Nucleus accumbens (tissue), 56 donors: ENCODE measurements at regions not wholly inside any gene's neighbourhood (a gene's known extent, or its start where the extent isn't known, plus 50 kb on each side); places are given as distances from the start of the nearest gene placed in this dataset.
"Not testable (repeated sequence)": the region's sequence is repeated elsewhere in the genome, so short reads cannot be mapped to it uniquely, and the experiment has no call there.

Experiments
- DNase-seq, 56 donors: peaks; one replicate each; lab custom pipeline; 2025; lab: John Stamatoyannopoulos, UW

DNA sequence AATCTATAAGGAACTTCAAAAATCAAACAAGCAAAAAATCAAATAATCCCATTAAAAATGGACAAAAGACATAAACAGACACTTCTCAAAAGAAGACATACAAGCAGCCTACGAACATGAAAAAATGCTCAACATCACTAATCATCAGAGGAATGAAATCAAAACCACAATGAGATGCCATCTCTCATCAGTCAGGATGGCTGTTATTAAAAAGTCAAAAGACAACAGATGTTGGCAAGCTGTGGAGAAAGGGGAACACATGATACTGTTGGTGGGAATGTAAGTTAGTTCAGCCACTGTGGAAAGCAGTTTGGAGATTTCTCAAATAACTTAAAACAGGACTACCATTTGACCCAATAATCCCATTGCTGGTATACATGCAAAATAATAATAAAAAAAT, 226.4 kb downstream of the S1PR1 start:
- DNase-seq: no peak

DNA sequence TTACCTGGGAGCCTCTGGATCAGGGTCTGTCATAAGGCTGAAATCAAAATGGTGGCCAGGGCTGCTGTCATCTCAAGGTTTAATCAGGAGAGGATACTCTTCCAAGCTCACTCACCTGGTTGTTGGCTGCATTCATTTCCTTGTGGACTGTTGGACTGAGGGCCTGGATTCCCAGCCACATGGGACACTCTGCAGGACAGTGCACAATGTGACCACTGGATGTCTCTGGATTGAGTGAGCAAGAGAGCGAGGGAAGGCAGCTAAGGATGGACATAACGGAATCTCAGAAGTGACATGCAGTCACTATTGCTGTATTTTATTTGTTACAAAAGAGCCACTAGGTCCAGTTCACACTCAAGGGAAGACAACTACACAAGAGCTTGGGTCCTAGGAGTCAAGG, 229.1 kb downstream of the S1PR1 start:
- no peak for DNase-seq

DNA sequence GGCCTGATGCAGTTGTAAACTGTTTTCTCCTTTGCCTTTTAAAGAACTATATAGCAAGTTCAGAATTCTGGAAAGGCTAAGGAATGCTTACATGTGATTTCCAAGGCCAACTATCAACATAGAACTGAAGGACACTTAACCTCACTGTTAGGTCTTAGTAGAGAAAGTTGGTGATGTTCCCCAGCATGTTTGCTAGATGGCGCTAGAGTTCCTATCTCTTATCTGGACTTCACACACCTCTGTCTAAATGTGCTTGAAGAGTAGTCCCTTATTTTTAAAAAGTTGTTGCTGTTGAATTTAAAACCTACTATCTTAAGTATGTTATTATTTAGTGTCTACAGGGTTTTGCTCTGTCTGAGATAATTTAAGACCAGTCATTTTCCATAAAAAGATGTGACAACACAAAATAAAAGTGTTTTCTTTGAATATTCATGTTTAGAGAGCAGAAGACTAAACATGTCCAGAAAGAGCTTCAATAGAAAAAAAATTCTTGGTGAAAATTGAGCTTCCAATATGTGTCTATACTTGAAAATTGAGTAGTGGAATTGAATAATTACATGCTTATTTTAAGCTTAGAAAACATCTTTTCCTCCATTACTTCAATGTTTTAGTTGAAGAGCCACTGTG, 237.3 kb downstream of the S1PR1 start:
- DNase-seq: no peak

DNA sequence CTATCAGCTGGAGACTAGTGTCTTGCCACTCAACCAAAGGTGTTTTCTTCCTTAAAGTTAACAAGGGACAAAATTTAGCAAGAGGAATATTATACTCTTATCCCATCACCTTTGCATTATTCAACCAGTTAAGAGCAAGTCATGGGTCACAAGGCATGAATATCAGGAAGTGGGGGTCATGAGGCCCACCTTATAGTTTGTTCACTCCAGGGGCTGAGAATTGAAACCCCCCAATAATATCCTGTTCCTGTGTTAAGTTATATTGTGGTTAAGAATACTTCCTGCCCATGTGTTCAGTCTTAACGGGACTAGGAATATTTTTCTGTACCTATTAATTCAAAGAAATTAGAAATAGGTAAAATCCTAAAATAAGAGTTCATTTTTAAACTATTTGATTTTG, 239.7 kb downstream of the S1PR1 start:
- no peak for DNase-seq

DNA sequence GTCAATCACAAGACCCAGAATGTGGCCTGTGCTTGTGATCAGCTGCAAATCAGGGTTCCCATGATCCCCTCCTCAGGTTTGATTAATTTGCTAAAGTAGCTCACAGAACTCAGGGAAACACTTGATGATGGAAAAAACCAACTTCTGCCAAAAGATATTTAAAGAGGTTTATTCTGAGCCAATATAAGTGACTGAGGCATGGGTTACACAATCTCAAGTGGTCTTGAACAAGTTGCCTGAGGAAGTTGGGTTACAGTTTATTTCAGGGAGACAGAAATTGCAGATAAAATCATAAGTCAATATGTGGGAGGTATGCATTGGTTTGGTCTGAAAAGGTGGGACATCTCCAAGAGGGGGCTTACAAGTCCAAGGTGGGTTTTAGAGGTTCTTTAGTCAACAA, 243.1 kb downstream of the S1PR1 start:
- no peak for DNase-seq

DNA sequence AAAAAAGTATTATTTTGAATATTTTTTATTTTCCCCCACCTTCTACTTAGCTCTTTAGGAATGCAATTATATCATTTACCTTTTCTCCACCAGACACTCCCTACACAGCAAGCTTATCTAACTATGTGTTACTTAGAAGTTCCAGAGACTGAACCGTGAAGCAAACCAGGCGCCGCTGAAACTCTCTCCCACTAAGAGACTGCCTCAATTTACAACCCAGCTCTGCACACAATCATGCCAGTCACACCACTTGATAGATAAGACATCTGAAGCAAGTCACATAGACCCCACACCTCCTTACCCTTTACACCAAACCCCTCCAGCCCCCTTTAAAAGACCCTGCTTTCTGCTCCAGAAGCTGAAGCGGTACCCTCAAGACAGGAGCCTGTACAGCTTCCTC, 245.5 kb downstream of the S1PR1 start:
- DNase-seq: no peak

DNA sequence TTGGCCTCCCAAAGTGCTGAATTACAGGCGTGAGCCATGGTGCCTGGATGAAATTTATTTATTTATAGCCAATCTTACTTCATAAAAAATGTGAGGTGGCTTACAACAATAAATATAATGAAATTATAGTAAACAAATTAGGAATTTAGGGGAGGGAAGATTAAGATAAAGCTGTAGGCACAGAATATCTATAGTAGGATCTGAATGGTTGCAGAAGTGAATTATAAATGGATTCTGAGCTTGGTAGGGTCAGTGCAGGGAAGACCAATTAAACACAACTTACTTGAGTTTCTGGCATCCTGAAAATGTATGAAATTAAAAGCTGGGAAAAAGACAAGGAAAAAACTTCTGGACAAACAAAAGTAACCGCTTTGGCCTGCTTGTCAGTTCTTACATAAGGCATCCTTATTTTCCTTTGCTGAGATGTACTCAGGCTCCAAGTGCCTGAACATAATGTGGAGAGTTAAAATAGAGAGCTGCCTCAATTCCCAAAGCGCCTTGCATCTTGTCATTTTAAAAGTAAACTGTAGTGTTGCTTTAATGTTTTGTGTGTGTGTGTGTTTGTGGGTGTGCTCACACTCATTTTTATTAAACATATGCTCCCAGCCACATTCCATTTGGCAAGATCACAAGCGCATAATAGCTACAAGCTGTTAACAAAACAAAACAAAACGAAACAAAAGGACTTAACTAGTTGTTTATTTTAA, 247.3 kb downstream of the S1PR1 start:
- no peak for DNase-seq

DNA sequence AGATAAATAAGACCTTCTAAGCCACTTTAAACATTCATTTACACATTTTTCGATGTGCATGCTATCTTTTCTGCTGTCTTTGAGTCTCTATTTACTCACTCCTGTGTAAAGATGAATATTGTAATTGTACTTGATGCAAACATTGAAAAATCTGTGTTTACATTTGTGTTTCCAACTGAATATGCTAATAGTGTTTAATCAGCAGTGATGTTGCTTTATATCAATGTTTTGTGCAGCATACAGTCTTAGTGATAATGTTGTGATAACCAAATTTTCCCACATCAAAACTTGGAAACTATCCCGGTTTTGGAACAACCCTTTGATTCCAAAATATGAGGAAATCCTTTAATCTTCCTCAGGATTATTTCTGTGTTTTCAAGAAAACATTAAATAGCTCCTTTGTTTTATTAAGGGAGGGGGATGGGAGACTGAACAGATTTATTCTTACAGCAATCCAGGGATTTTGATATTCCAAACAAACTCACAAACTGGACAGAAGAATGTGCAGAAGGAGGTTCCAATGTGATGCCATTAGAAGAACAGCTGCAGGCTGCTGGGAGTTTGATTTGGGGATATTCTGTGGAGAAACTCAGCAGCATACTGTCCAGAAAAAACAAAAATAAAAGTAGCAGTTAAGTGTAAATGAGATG, 248.0 kb downstream of the S1PR1 start:
- DNase-seq: no peak

DNA sequence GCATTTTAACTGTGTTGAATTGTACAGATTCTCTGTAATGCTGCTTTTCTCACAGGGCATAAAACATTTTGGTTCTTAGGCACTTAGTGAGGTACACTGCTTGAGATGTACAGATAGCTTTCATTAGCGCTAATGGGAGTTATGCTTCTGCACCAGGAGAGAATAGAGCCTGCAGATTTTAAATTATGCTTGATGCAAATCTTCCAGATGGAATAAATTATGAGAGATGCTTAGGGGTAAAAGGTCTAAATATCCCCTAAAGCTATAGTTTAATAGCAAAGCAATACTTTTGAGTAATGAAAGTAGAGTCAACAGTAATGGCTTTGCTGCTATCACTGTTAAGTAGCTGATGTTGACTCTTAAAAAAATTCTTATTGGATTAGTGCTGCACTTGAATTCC, 248.9 kb downstream of the S1PR1 start:
- DNase-seq: no peak

DNA sequence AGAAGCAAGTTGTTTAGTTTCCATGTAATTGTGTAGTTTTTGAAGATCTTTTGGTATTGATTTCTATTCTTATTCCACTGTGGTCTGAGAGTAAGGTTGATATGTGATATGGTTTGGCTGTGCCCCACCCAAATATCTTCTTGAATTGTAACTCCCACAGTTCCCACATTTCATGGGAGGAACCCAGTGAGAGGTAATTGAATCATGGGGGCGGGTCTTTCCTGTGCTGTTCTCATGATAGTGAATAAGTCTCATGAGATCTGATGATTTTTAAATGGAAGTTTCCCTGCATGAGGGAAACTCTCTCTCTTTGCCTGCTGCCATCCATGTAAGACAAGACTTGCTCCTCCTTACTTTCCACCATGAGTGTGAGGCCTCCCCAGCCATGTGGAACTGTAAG, 255.3 kb downstream of the S1PR1 start:
- not testable (repeated sequence) for DNase-seq

DNA sequence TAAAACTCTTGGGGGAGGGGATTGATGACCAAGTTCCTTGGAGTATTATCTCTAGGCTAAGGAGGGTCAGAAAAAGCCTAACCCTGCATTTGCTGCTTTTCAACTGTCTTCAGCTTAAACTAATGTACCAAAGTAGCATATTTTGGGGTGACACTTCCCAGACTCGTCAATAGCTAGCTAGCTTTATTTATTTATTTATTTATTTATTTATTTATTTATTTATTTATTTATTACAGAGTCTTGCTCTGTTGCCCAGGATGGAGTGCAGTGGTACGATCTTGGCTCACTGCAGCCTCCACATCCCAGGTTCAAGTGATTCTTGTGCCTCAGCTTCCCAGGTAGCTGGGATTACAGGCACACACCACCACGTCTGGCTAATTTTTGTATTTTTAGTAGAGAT, 257.1 kb downstream of the S1PR1 start:
- not testable (repeated sequence) for DNase-seq

DNA sequence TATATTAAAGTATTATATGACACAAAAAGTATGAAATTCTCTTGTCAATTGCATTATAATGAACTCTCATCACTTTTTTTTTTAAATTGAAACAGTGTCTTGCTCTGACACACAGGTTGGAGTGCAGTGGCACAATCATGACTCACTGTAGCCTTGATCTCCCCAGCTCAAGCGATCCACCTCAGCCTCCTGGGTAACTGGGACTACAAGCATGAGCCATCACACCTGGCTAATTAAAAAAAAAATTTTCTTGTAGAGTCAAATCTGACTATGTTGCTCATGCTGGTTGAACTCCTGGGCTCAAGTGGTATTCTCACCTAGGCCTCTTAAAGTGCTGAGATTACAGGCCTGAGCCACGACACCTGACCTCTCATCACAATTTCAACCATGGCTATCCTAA, 259.3 kb downstream of the S1PR1 start:
- DNase-seq: no peak

DNA sequence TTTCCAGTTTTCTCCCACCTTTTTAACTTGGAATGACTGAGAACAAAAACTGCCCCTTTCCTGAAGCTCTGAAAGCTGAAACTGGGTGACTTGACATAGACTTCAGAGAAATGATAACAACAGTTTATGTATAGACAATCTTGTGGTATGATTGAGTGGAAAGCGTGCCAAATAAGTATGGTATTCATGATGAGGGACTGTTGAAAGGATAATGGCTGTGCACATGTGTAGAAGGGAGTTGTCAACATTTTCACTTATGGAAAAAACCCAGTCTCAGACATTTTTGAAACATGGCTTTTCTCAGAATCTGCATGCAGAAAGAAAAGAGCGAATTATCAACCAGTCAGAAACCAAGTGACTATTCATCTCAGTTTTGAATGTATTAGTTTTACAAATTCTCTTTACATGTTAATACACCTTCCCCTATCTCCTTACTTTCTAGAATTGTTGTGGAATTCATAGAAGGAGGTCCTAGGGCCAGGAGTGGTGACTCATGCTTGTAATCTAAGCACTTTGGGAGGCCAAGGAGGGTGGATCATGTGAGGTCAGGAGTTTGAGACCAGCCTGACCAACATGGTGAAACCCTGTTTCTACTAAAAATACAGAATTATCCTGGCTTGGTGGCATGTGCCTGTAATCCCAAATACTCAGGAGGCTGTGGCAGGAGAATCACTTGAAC, 261.2 kb downstream of the S1PR1 start:
- DNase-seq: no peak

DNA sequence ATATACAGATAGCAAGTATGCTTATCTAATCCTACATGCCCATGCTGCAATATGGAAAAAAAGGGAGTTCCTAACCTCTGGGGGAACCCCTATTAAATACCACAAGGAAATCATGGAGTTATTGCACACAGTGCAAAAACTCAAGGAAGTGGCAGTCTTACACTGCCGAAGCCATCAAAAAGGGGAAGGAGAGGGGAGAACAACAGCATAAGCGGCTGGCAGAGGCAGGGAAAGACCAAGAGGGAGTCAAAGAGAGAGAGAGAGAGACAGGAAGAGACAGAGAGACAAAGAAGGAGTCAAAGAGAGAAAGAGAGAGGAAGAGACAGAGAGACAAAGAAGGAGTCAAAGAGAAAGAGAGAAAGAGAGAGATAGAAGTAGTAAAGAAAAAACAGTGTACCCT, 267.3 kb downstream of the S1PR1 start:
- DNase-seq: not testable (repeated sequence)

DNA sequence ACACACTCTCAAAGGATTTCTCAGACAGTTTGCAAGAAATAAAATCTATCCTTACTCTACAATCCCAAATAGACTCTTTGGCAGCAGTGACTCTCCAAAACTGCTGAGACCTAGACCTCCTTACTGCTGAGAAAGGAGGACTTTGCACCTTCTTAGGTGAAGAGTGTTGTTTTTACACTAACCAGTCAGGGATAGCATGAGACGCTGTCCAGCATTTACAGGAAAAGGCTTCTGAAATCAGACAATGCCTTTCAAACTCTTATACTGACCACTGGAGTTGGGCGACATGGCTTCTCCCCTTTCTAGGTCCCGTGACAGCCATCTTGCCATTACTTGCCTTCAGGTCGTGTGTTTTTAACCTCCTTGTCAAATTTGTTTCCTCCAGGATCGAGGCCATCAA, 268.4 kb downstream of the S1PR1 start:
- not testable (repeated sequence) for DNase-seq

DNA sequence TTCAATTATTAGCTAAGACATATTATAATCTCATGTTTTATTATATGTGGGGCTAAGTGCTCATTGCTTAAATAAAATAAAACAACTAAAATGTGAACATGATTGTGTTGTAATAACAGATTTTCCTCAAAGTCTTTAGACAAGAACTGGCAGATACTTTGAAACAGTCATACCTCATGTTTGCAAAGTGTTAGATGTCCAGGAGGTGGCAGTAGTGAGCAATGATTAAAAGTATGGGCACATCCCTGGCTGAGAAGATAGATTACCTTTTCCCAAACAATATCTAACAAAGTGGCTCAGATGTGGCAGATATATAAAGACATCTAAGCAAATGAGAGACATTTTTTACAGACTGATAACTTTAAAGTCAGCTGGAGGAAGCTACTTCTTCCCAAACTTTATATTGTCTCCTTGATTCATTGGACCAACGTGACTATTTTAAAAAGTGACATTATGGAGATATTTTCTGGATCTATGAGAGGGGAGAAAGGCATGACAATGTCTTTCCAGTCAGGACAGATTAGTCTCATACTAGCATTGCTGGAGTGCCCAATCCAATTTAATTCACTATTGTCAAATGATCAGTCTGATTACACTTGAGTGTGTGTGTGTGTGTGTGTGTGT, 269.8 kb downstream of the S1PR1 start:
- DNase-seq: peak in 8 of 56 donors; percentile 0 to 38 (median 10)

DNA sequence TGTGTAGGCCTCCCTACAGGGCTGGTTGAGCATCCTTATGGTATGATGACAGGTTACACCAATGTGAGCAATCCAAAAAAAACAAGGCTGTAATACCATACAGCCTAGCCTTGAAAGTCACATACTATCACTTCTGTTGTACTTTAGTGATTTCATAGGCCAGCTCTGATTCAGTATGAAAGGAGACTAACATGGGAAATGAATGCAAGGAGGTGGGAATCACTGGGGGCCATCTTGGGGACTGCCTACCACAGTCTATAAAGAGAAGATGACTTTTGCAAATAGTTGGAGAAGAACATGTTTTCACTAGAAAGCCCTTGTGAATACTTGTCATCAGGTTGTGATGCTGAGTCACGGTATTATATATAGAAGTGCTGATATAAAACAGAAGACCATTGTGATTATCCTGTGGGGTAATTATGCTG, 270.7 kb downstream of the S1PR1 start:
- DNase-seq: no peak

DNA sequence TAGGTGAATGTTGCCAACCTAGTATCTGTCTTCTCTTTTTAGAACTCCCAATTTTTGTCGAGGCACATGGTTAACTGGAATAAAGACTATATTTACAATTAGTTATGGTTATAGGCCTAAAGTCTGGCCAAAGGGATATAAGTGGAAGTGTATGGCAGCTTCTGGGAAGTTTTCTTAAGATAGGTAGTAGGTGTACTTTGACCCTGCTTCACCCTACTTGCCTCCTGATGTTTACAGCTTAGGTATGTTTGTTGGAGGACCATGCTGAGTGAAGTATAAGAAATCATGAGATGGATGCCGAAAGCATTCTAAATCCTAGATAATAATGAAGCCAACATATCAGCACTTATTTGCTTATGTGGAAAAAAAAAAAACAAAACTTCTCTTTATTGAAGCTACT, 272.1 kb downstream of the S1PR1 start:
- DNase-seq: no peak

DNA sequence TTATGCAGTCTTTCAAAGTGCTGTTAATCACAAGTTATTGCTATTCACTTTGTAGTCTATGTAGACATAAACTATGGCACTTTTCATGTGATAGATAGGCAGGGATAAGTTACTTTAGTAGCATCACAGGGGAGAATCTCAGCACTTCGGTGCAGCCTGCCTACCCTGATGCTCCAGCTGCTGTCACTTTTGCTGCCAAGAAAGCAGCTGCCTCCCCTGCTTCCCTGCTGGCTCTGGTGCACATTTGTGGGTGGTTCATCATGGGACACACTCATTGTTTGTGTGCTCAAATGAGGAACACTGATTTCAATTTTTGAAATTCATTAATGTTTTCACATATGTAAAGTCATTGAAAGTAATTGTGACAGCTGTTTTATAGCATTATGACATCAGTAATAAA, 272.6 kb downstream of the S1PR1 start:
- peak in 13 of 56 donors; percentile 0 to 31 (median 3) for DNase-seq

DNA sequence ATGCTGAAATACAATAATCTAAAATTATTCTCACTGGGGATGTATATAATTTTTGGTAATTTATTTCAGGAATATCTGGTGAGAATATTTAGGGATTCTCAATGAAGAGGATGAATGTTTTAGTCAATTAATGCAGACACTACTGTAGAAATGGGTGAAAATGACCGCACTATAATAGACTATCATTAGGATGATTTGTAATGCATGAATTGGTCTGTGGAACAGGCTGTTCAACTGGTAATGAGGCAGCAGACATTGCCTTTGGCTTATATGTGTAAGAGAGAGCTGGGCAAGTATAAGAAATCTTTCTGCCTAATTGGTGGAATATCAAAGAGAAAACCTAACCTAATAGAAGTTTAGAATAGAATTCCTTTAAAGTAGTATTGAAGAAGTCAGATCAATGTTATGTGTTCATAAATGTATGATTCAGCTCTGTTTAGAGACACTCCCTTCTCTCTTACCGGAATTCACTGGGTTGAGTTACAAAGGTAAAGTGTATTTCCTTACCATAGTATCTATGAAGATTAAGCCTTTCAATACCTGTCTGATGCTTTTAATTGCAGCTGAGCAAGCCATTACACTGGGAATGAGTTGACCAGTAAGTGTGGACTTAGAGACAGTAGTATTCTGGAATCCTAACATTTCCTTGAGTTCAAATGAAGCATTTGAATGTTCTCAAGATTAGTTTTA, 274.5 kb downstream of the S1PR1 start:
- no peak for DNase-seq
